Keratinocyte (primary cell): ENCODE measurements at regions not wholly inside any gene's neighbourhood (a gene's known extent, or its start where the extent isn't known, plus 50 kb on each side); places are given as distances from the start of the nearest gene placed in this dataset.

Source experiments
- CTCF ChIP-seq, 3 experiments: IDR thresholded peaks in 1 of 3; conservative IDR thresholded peaks in 1 of 3; optimal IDR thresholded peaks in 1 of 3; 2 replicates in 2 of 3; 3 replicates in 1 of 3; pipeline versions ENCODE3 to v1.5.1; 2011; ENCODE audit warnings: low read length in 3 of 3, mild to moderate bottlenecking in 3 of 3, moderate library complexity in 2 of 3, control low read depth in 1 of 3, inconsistent platforms in 1 of 3; ENCODE audit not compliant: insufficient read depth in 2 of 3; ENCODE audit errors: extremely low read depth in 1 of 3
- EZH2 ChIP-seq: IDR thresholded peaks from one replicate; pipeline ENCODE4 v1.6.1; 2012; ENCODE audit warnings: inconsistent platforms, mild to moderate bottlenecking, low read length, moderate library complexity

- TF ChIP-seq CTCF (optimal IDR thresholded peaks at IDR 0.05 in 1 of 3, IDR thresholded peaks at IDR 0.05 in 1 of 3, conservative IDR thresholded peaks at IDR 0.05 in 1 of 3; ENCODE audit: extremely low read depth in 1 of 3, insufficient read depth in 2 of 3, low read length in 3 of 3) (peak in 2 of 3 experiments; percentile 8 to 17), EZH2 (no peak)
Measured at GRCh38 chr7:36082910-36083309, 70.1 kb upstream of the EEPD1 start.
